ENCODE measurements at regions not wholly inside any gene's neighbourhood (a gene's known extent, or its start where the extent isn't known, plus 50 kb on each side); places are given as distances from the start of the nearest gene placed in this dataset.

GRCh38 chr16:85275533-85276249 lies 163.4 kb upstream of the CIBAR2 start:
- H3K36me3 ChIP-seq (ENCODE audit: control insufficient read depth, insufficient read depth, low read length) = no peaks in the 10 kb centered on the region
- H3K4me3 ChIP-seq (ENCODE audit: low read depth, low read length) = no peak overlapping the region
- peaks cover 6% of the 10 kb centered on the region for H3K27me3 ChIP-seq (ENCODE audit: control insufficient read depth, insufficient read depth, low read length)
- no peak for DNase-seq (ENCODE audit: low read depth)
- peak; percentile 99 for TF ChIP-seq CTCF (IDR thresholded peaks at IDR 0.05; ENCODE audit: insufficient read depth, low read length, poor library complexity, severe bottlenecking)

DNA sequence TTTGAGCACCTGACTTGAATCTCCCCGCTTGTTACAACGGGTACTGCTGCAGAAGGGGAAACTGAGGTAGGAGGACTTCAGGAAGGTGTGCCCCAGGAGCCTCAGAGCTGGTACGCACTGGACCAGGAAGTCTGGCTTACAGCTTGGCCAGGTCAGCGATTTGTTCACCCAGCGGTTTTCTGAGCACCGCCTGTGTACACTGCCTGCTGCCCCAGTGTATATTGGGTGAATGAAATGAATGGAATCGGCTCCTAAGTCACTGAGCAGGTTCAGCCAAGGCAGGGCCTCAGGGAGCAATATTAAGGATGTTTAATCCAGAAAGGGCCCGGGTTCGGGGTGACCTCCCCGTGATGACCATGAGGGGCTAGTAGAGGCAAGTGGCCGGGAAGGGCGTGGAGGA lies 164.0 kb upstream of the CIBAR2 start:
- Histone ChIP-seq H3K27me3 (ENCODE audit: control insufficient read depth, insufficient read depth, low read length) (peaks cover 8% of the 10 kb centered on the region), H3K4me3 (ENCODE audit: low read depth, low read length) (no peak overlapping the region), H3K36me3 (ENCODE audit: control insufficient read depth, insufficient read depth, low read length) (no peaks in the 10 kb centered on the region)
- no peak for TF ChIP-seq CTCF (IDR thresholded peaks at IDR 0.05; ENCODE audit: insufficient read depth, low read length, poor library complexity, severe bottlenecking)
- no peak for DNase-seq (ENCODE audit: low read depth)

DNA sequence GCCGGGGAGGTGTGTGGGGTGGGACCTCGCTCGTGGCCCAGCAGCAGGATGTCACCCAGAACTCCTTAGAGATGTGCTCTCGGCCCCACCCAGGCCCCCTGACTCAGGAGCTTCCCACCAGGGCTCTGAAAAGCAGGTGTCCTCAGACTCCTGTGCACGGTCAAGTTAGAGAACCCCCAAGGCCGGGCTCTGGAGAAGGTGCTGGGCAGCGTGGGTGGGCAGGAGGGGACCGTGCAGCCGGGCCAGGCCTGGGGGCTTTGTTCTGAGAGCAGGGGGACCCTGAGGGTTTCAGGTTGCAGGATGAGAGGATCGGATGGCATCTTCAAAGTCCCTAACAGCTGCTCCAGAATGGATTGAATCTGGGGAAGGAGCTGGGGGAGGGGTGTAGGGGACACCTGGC lies 164.4 kb upstream of the CIBAR2 start:
- no peak for DNase-seq (ENCODE audit: low read depth)
- Histone ChIP-seq H3K27me3 (ENCODE audit: control insufficient read depth, insufficient read depth, low read length) (peaks cover 8% of the 10 kb centered on the region), H3K4me3 (ENCODE audit: low read depth, low read length) (no peak overlapping the region), H3K36me3 (ENCODE audit: control insufficient read depth, insufficient read depth, low read length) (no peaks in the 10 kb centered on the region)
- TF ChIP-seq CTCF (IDR thresholded peaks at IDR 0.05; ENCODE audit: insufficient read depth, low read length, poor library complexity, severe bottlenecking) = no peak

GRCh38 chr16:85278839-85279238 lies 166.6 kb upstream of the CIBAR2 start:
- H3K36me3 ChIP-seq (ENCODE audit: control insufficient read depth, insufficient read depth, low read length) = no peaks in the 10 kb centered on the region
- H3K4me3 ChIP-seq (ENCODE audit: low read depth, low read length) = no peak overlapping the region
- H3K27me3 ChIP-seq (ENCODE audit: control insufficient read depth, insufficient read depth, low read length) = peaks cover 18% of the 10 kb centered on the region
- DNase-seq (ENCODE audit: low read depth) = no peak
- no peak for TF ChIP-seq CTCF (IDR thresholded peaks at IDR 0.05; ENCODE audit: insufficient read depth, low read length, poor library complexity, severe bottlenecking)

DNA sequence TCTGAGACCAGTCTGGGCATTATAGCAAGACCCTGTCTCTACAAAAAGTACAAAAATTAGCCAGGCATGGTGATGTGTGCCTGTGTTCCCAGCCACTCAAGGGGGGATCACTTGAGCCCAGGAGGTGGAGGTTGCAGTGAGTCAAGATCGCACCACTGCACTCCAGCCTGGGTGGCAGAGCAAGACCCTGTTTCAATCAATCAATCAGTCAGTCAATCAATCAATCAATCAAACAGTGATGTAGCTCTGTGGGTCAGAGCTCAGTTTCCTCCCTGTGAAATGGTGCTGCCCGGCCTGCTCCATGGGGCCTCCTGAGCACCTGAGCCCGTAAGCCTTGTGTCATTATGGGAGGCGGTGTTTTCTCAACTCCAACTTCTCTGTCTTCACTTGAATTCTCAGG lies 167.1 kb upstream of the CIBAR2 start:
- TF ChIP-seq CTCF (IDR thresholded peaks at IDR 0.05; ENCODE audit: insufficient read depth, low read length, poor library complexity, severe bottlenecking) = no peak
- peaks cover 23% of the 10 kb centered on the region for H3K27me3 ChIP-seq (ENCODE audit: control insufficient read depth, insufficient read depth, low read length)
- no peak overlapping the region for H3K4me3 ChIP-seq (ENCODE audit: low read depth, low read length)
- no peaks in the 10 kb centered on the region for H3K36me3 ChIP-seq (ENCODE audit: control insufficient read depth, insufficient read depth, low read length)
- DNase-seq (ENCODE audit: low read depth) = no peak

Measured in kidney epithelial cell (primary cell).